SK-N-SH (cell line): ENCODE measurements at regions not wholly inside any gene's neighbourhood (a gene's known extent, or its start where the extent isn't known, plus 50 kb on each side); places are given as distances from the start of the nearest gene placed in this dataset.

ENCODE experiments used
- CTCF ChIP-seq: fragments of 200-600 bp; sonication (generic); IDR thresholded peaks from 2 replicates; pipeline ENCODE4 v1.6.1; 2017; ENCODE audit warnings: antibody characterized with exemption, mild to moderate bottlenecking, moderate library complexity
- EP300 ChIP-seq, 2 experiments: IDR thresholded peaks; 2 replicates each; pipeline versions ENCODE4 v1.4.0 to v1.6.1; 2012; ENCODE audit warnings: borderline replicate concordance in 1 of 2, low read depth in 1 of 2, low read length in 1 of 2
- GABPA ChIP-seq: IDR thresholded peaks from 2 replicates; pipeline ENCODE4 v1.4.0; 2012; ENCODE audit warnings: low read depth, mild to moderate bottlenecking
- POLR2AphosphoS5 ChIP-seq: IDR thresholded peaks from 2 replicates; pipeline ENCODE4 v1.6.1; 2012; ENCODE audit warnings: low read depth, low read length
- ZBTB33 ChIP-seq: IDR thresholded peaks from 2 replicates; pipeline ENCODE4 v1.4.0; 2012; ENCODE audit warnings: low read depth, borderline replicate concordance

GRCh38 chr1:55276671-55277376, 61.7 kb upstream of the USP24 start:
- no peak for TF ChIP-seq GABPA
- no peak for TF ChIP-seq CTCF
- no peak for TF ChIP-seq ZBTB33
- no peak for TF ChIP-seq POLR2AphosphoS5
- no peak for TF ChIP-seq EP300 (IDR thresholded peaks at IDR 0.05; ENCODE audit: borderline replicate concordance in 1 of 2, low read depth in 1 of 2, low read length in 1 of 2)
